A549 (cell line): ENCODE measurements at regions not wholly inside any gene's neighbourhood (a gene's known extent, or its start where the extent isn't known, plus 50 kb on each side); places are given as distances from the start of the nearest gene placed in this dataset.

ENCODE experiments used
- CBX2 ChIP-seq: fragments of 200-600 bp; sonication (generic); IDR thresholded peaks from 2 replicates; pipeline ENCODE4 v1.6.1; 2016; ENCODE audit warnings: low read depth, mild to moderate bottlenecking, borderline replicate concordance
- CHD2 ChIP-seq: fragments of 150-350 bp; IDR thresholded peaks from 2 replicates; pipeline ENCODE4 v1.6.1; 2014; ENCODE audit warnings: low read length; ENCODE audit not compliant: partially characterized antibody
- EP300 ChIP-seq, 2 experiments: fragments of >200 bp; sonication (Bioruptor Twin); formaldehyde crosslinking; IDR thresholded peaks; 2 replicates in 1 of 2; 3 replicates in 1 of 2; pipeline ENCODE4 v1.6.1; 2016 to 2017
- KDM5A ChIP-seq: fragments of 200-600 bp; sonication (generic); IDR thresholded peaks from 2 replicates; pipeline ENCODE4 v1.6.1; 2016; ENCODE audit warnings: antibody characterized with exemption, mild to moderate bottlenecking
- PBX3 ChIP-seq: IDR thresholded peaks from 2 replicates; pipeline ENCODE4 v1.6.1; 2012
- PHF8 ChIP-seq: fragments of 200-600 bp; sonication (generic); IDR thresholded peaks from 2 replicates; pipeline ENCODE4 v1.6.1; 2016; ENCODE audit warnings: low read depth, mild to moderate bottlenecking, antibody characterized with exemption, moderate library complexity, borderline replicate concordance
- SREBF2 ChIP-seq: fragments of 450-650 bp; IDR thresholded peaks from 2 replicates; pipeline ENCODE4 v1.6.1; 2014; ENCODE audit warnings: mild to moderate bottlenecking, moderate library complexity
- ZC3H11A ChIP-seq: fragments of 450-650 bp; IDR thresholded peaks from 2 replicates; pipeline ENCODE4 v1.6.1; 2014; ENCODE audit warnings: antibody characterized with exemption, mild to moderate bottlenecking
- TF ChIP-seq, protein P1 (sequence below): fragments of 150-350 bp; IDR thresholded peaks from 2 replicates; pipeline ENCODE4 v1.6.1; 2014; ENCODE audit warnings: low read depth, mild to moderate bottlenecking, low read length
- TF ChIP-seq, protein P2 (sequence below): fragments of >200 bp; sonication (Bioruptor Twin); formaldehyde crosslinking; IDR thresholded peaks from 3 replicates; pipeline ENCODE4 v1.5.1; 2016
- TF ChIP-seq, protein P3 (sequence below): fragments of >200 bp; sonication (Bioruptor Twin); formaldehyde crosslinking; IDR thresholded peaks from 3 replicates; pipeline ENCODE4 v1.6.1; 2016

DNA sequence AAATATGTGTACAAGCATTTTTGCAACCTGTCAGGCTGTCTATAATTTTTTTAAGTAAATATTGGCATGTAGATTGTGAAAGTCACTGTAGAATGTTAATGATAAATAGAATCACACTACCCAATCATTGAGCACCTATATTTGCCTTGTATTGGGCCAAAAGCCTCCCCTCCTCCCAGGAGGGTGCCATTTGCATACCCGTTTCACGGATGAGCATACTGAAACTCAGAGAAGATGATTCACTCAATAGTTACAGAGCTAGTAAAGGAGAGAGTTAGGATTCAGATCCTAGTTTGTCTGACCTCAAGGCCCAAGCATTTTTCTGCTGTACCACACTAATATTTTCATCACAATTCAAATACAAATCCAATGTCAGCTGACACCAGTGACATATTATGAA, 299.7 kb upstream of the CDH11 start:
- TF ChIP-seq, protein P1, sequence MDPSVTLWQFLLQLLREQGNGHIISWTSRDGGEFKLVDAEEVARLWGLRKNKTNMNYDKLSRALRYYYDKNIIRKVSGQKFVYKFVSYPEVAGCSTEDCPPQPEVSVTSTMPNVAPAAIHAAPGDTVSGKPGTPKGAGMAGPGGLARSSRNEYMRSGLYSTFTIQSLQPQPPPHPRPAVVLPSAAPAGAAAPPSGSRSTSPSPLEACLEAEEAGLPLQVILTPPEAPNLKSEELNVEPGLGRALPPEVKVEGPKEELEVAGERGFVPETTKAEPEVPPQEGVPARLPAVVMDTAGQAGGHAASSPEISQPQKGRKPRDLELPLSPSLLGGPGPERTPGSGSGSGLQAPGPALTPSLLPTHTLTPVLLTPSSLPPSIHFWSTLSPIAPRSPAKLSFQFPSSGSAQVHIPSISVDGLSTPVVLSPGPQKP: no peak
- TF ChIP-seq ZC3H11A (no peak), SREBF2 (no peak), EP300 (IDR thresholded peaks at IDR 0.05) (no peak), KDM5A (no peak), CHD2 (no peak), CBX2 (no peak), PBX3 (no peak), PHF8 (no peak)
- TF ChIP-seq, protein P2, sequence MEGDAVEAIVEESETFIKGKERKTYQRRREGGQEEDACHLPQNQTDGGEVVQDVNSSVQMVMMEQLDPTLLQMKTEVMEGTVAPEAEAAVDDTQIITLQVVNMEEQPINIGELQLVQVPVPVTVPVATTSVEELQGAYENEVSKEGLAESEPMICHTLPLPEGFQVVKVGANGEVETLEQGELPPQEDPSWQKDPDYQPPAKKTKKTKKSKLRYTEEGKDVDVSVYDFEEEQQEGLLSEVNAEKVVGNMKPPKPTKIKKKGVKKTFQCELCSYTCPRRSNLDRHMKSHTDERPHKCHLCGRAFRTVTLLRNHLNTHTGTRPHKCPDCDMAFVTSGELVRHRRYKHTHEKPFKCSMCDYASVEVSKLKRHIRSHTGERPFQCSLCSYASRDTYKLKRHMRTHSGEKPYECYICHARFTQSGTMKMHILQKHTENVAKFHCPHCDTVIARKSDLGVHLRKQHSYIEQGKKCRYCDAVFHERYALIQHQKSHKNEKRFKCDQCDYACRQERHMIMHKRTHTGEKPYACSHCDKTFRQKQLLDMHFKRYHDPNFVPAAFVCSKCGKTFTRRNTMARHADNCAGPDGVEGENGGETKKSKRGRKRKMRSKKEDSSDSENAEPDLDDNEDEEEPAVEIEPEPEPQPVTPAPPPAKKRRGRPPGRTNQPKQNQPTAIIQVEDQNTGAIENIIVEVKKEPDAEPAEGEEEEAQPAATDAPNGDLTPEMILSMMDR: no peak
- TF ChIP-seq, protein P3, sequence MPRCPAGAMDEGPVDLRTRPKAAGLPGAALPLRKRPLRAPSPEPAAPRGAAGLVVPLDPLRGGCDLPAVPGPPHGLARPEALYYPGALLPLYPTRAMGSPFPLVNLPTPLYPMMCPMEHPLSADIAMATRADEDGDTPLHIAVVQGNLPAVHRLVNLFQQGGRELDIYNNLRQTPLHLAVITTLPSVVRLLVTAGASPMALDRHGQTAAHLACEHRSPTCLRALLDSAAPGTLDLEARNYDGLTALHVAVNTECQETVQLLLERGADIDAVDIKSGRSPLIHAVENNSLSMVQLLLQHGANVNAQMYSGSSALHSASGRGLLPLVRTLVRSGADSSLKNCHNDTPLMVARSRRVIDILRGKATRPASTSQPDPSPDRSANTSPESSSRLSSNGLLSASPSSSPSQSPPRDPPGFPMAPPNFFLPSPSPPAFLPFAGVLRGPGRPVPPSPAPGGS: no peak
